ENCODE measurements at regions not wholly inside any gene's neighbourhood (a gene's known extent, or its start where the extent isn't known, plus 50 kb on each side); places are given as distances from the start of the nearest gene placed in this dataset.

- no peaks in the 10 kb centered on the region for H3K27me3 ChIP-seq (ENCODE audit: control insufficient read depth, insufficient read depth, low read length)
- H3K4me1 ChIP-seq (ENCODE audit: control insufficient read depth, insufficient read depth, low read length) = 0 out of 2 replicates have a peak, but pooled peaks cover 7% of the 10 kb centered on the region
- H3K9ac ChIP-seq (ENCODE audit: low read length) = no peak overlapping the region
- H3K36me3 ChIP-seq (ENCODE audit: control insufficient read depth, insufficient read depth, low read length) = no peaks in the 10 kb centered on the region
- H3K4me3 ChIP-seq (ENCODE audit: low read depth, low read length) = no peak overlapping the region
- peaks cover 8% of the 10 kb centered on the region for H3K9me3 ChIP-seq (ENCODE audit: control insufficient read depth, insufficient read depth, low read depth, low read length)
- no peak overlapping the region for H3K27ac ChIP-seq (ENCODE audit: low read depth, low read length)
These were observed 474.0 kb downstream of the COG6 start for GRCh38 chr13:40129467-40129866.

DNA sequence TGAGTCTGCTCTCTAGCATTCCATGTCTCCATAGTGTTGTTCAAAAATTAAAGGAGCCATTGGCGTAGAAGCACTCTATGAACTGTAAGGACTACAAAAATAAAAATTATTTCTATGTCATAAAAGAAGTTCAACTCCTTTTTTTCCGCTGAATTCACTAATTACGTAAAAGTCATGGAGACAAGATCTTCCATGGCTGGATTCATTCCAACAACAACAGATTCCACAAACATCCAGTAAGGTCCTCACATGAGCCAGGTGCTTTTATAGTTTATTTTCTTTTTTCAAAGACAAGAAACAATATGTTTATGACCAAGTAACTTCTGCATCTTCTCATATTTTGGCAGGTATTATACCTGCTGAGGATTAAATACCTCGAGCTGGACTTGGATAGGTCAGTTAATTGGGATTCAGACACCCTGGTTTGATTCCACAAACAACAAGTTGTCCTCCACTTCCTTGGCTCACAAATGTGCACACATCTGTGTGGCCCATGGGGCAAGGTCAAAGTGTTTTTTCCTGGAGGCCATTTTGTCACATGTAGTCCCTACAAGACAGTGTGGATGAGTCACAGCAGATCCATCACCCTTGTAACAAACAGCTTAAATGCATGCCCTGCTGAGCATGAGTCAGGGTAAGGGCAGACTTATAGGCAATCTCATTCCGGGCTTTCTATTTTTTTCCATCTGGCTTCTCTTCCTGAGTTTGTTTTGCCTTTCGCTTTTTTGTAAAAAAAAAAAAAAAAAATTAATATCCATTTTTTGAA is 475.6 kb downstream of the COG6 start:
- Histone ChIP-seq H3K4me1 (ENCODE audit: control insufficient read depth, insufficient read depth, low read length) (0 out of 2 replicates have a peak, but pooled peaks cover 7% of the 10 kb centered on the region), H3K9ac (ENCODE audit: low read length) (no peak overlapping the region), H3K9me3 (ENCODE audit: control insufficient read depth, insufficient read depth, low read depth, low read length) (peaks cover 8% of the 10 kb centered on the region), H3K27ac (ENCODE audit: low read depth, low read length) (no peak overlapping the region), H3K4me3 (ENCODE audit: low read depth, low read length) (no peak overlapping the region), H3K27me3 (ENCODE audit: control insufficient read depth, insufficient read depth, low read length) (no peaks in the 10 kb centered on the region), H3K36me3 (ENCODE audit: control insufficient read depth, insufficient read depth, low read length) (no peaks in the 10 kb centered on the region)

DNA sequence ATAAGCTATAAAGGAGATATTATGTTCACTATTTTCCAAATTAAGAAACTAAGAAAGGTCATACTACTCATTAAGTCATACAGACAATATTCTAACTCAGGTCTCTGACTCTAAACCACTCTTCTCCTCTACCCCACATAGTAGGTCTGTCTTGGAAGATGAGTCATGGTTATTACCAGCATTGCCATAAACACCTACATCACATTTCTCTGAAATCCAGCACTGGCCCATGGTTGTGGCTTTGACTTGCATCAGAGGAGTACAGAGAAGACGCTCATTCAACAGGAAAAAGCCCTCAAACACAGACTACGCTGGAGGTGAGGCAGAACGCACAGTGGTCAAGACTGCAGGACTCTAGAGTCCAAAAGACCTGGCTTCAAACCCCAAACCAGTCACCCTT is 476.8 kb downstream of the COG6 start:
- Histone ChIP-seq H3K27me3 (ENCODE audit: control insufficient read depth, insufficient read depth, low read length) (no peaks in the 10 kb centered on the region), H3K4me1 (ENCODE audit: control insufficient read depth, insufficient read depth, low read length) (no peaks in the 10 kb centered on the region), H3K4me3 (ENCODE audit: low read depth, low read length) (no peak overlapping the region), H3K9me3 (ENCODE audit: control insufficient read depth, insufficient read depth, low read depth, low read length) (peaks cover 8% of the 10 kb centered on the region), H3K36me3 (ENCODE audit: control insufficient read depth, insufficient read depth, low read length) (no peaks in the 10 kb centered on the region), H3K9ac (ENCODE audit: low read length) (no peak overlapping the region), H3K27ac (ENCODE audit: low read depth, low read length) (no peak overlapping the region)

GRCh38 chr13:40136896-40137295 is 481.4 kb downstream of the COG6 start:
- Histone ChIP-seq H3K27ac (ENCODE audit: low read depth, low read length) (no peak overlapping the region), H3K9ac (ENCODE audit: low read length) (no peak overlapping the region), H3K36me3 (ENCODE audit: control insufficient read depth, insufficient read depth, low read length) (no peaks in the 10 kb centered on the region)

DNA sequence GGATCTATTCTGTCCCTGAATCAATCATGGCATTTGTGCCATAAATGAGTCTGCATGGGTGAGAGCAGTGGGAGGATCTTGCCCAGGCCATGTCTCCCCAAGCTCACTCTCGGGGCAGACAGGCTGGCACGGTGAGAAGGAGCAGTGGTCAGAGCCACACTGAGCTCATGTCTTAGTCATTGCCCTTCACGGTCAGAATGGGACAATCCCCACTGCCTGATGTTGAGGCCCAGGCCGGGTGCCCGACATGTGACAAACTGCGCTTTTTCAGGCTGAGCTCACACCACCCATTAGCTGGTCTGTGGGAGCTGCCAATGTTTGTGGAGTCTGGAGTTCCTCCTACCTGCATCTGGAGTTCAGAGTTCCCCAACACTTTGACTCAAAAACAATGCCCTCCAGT is 481.9 kb downstream of the COG6 start:
- Histone ChIP-seq H3K9me3 (ENCODE audit: control insufficient read depth, insufficient read depth, low read depth, low read length) (no peaks in the 10 kb centered on the region), H3K9ac (ENCODE audit: low read length) (no peak overlapping the region), H3K4me3 (ENCODE audit: low read depth, low read length) (no peak overlapping the region), H3K4me1 (ENCODE audit: control insufficient read depth, insufficient read depth, low read length) (no peaks in the 10 kb centered on the region), H3K27ac (ENCODE audit: low read depth, low read length) (no peak overlapping the region), H3K36me3 (ENCODE audit: control insufficient read depth, insufficient read depth, low read length) (no peaks in the 10 kb centered on the region), H3K27me3 (ENCODE audit: control insufficient read depth, insufficient read depth, low read length) (no peaks in the 10 kb centered on the region)

More at GRCh38 chr13:40136896-40137295, 481.4 kb downstream of the COG6 start:
- Histone ChIP-seq H3K9me3 (ENCODE audit: control insufficient read depth, insufficient read depth, low read depth, low read length) (no peaks in the 10 kb centered on the region), H3K27me3 (ENCODE audit: control insufficient read depth, insufficient read depth, low read length) (no peaks in the 10 kb centered on the region), H3K4me3 (ENCODE audit: low read depth, low read length) (no peak overlapping the region), H3K4me1 (ENCODE audit: control insufficient read depth, insufficient read depth, low read length) (no peaks in the 10 kb centered on the region)

DNA sequence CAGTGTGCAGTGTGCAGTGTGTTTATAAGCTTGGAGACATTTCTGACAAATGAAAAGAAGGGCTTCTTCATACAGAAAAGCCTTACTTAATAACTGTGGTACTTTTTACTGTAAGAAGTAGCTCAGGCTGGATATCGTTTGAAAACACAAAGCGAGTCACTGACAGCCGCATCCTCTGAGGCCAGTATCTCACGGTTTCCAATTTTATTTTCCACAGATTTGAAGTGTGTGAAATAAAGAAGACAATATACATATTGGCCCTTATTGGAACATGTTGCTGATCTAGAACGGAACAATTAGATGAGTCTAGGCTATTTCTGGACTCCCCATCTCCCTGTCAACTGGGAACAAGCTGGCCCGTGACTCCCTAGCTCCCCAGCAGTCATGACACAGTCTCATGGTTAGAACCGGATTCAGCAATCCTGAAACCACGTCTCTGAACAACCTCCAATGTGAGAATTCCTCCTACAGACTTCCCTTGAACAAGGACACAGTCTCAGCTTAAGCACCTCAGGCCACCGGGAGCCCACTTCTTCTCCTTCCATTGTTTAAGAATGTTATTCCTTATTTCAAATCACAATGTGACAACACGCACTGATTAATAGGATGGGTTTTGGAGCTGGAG is 484.5 kb downstream of the COG6 start:
- Histone ChIP-seq H3K9ac (ENCODE audit: low read length) (no peak overlapping the region), H3K9me3 (ENCODE audit: control insufficient read depth, insufficient read depth, low read depth, low read length) (no peaks in the 10 kb centered on the region), H3K36me3 (ENCODE audit: control insufficient read depth, insufficient read depth, low read length) (no peaks in the 10 kb centered on the region), H3K4me3 (ENCODE audit: low read depth, low read length) (no peak overlapping the region), H3K4me1 (ENCODE audit: control insufficient read depth, insufficient read depth, low read length) (no peaks in the 10 kb centered on the region), H3K27me3 (ENCODE audit: control insufficient read depth, insufficient read depth, low read length) (no peaks in the 10 kb centered on the region), H3K27ac (ENCODE audit: low read depth, low read length) (no peak overlapping the region)

DNA sequence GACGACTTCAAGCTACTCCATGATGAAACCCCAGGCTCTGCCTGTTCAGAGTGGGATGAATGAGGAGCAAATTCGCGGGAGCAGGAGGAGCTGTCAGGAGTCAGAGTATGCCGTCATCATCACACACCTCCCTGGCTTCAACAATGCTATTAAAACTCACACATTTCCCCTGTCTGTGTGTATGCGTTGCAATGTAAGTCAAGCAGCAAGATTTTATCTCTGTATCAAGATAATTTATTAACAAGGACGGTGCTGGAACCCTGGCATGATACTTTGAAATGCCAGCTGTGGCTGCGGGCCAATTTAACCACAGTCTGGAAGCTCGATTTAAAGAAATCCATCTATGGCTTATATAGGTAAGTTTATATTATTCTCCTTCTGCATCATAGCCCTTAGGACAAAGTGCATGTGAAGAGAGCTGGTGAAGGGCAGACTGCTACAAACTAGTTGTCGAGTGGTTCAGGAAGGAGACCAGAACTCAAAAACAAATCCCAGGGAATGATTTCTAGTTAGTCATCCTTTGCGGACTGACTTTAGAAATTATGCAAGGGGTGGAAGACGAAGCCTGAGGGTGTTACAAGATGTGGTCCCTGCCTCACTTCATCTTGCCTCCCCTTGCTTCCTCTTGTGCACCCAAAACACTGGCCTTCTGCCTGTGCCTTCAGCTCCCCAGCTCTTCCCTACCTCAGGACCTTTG is 486.5 kb downstream of the COG6 start:
- Histone ChIP-seq H3K4me1 (ENCODE audit: control insufficient read depth, insufficient read depth, low read length) (no peaks in the 10 kb centered on the region), H3K27me3 (ENCODE audit: control insufficient read depth, insufficient read depth, low read length) (no peaks in the 10 kb centered on the region), H3K27ac (ENCODE audit: low read depth, low read length) (no peak overlapping the region), H3K9ac (ENCODE audit: low read length) (no peak overlapping the region), H3K36me3 (ENCODE audit: control insufficient read depth, insufficient read depth, low read length) (no peaks in the 10 kb centered on the region), H3K4me3 (ENCODE audit: low read depth, low read length) (no peak overlapping the region), H3K9me3 (ENCODE audit: control insufficient read depth, insufficient read depth, low read depth, low read length) (no peaks in the 10 kb centered on the region)

GRCh38 chr13:40143106-40143505 is 487.6 kb downstream of the COG6 start:
- Histone ChIP-seq H3K27ac (ENCODE audit: low read depth, low read length) (no peak overlapping the region), H3K27me3 (ENCODE audit: control insufficient read depth, insufficient read depth, low read length) (no peaks in the 10 kb centered on the region), H3K9ac (ENCODE audit: low read length) (no peak overlapping the region), H3K36me3 (ENCODE audit: control insufficient read depth, insufficient read depth, low read length) (no peaks in the 10 kb centered on the region), H3K4me3 (ENCODE audit: low read depth, low read length) (no peak overlapping the region), H3K9me3 (ENCODE audit: control insufficient read depth, insufficient read depth, low read depth, low read length) (no peaks in the 10 kb centered on the region), H3K4me1 (ENCODE audit: control insufficient read depth, insufficient read depth, low read length) (no peaks in the 10 kb centered on the region)

DNA sequence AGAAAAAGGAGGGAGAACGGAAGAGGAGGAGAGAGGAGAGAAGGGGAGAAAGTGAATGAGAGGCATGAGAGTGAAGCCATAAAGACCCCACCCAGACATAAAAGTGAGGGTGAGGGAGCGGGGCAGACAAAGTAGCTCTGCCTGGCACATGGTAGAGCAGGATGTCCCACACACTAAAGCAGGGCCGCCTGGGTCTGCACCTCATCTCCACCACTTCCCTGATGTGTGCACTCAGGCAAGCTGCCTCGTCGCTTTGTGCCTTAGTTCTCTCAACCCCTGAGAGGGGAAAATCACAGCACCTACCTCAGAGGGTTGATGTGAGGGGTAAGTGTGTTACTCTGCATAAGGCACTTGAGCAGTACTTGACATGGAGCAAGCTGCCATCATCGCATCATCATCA is 488.1 kb downstream of the COG6 start:
- no peak overlapping the region for H3K9ac ChIP-seq (ENCODE audit: low read length)
- H3K27ac ChIP-seq (ENCODE audit: low read depth, low read length) = no peak overlapping the region
- no peaks in the 10 kb centered on the region for H3K4me1 ChIP-seq (ENCODE audit: control insufficient read depth, insufficient read depth, low read length)
- no peaks in the 10 kb centered on the region for H3K9me3 ChIP-seq (ENCODE audit: control insufficient read depth, insufficient read depth, low read depth, low read length)
- H3K36me3 ChIP-seq (ENCODE audit: control insufficient read depth, insufficient read depth, low read length) = no peaks in the 10 kb centered on the region
- H3K27me3 ChIP-seq (ENCODE audit: control insufficient read depth, insufficient read depth, low read length) = no peaks in the 10 kb centered on the region
- H3K4me3 ChIP-seq (ENCODE audit: low read depth, low read length) = no peak overlapping the region

DNA sequence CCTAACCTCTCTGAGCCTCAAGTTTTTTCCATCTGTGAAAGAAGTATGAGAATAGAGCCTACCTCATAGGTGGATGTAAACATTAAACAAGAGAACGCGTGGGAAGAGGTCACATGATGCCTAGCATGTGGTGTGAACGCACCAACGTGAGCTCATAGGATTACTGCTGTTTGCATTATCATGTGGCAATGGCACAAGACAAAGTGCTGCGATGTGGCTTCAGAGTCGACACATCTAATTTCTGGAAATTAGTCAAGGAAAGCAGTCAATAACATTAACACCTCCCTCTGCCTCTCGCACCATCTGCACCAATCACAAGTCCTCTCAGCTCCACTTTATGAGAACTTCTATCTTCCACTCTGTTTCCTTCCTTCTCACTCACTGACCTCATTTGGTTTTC is 489.7 kb downstream of the COG6 start:
- no peaks in the 10 kb centered on the region for H3K4me1 ChIP-seq (ENCODE audit: control insufficient read depth, insufficient read depth, low read length)
- no peak overlapping the region for H3K27ac ChIP-seq (ENCODE audit: low read depth, low read length)
- H3K36me3 ChIP-seq (ENCODE audit: control insufficient read depth, insufficient read depth, low read length) = no peaks in the 10 kb centered on the region
- H3K27me3 ChIP-seq (ENCODE audit: control insufficient read depth, insufficient read depth, low read length) = no peaks in the 10 kb centered on the region
- H3K4me3 ChIP-seq (ENCODE audit: low read depth, low read length) = no peak overlapping the region
- no peaks in the 10 kb centered on the region for H3K9me3 ChIP-seq (ENCODE audit: control insufficient read depth, insufficient read depth, low read depth, low read length)
- no peak overlapping the region for H3K9ac ChIP-seq (ENCODE audit: low read length)

GRCh38 chr13:40146063-40146462 is 490.6 kb downstream of the COG6 start:
- H3K27ac ChIP-seq (ENCODE audit: low read depth, low read length) = no peak overlapping the region
- no peaks in the 10 kb centered on the region for H3K36me3 ChIP-seq (ENCODE audit: control insufficient read depth, insufficient read depth, low read length)
- no peaks in the 10 kb centered on the region for H3K27me3 ChIP-seq (ENCODE audit: control insufficient read depth, insufficient read depth, low read length)
- no peaks in the 10 kb centered on the region for H3K9me3 ChIP-seq (ENCODE audit: control insufficient read depth, insufficient read depth, low read depth, low read length)
- H3K4me1 ChIP-seq (ENCODE audit: control insufficient read depth, insufficient read depth, low read length) = peaks cover 5% of the 10 kb centered on the region; the same call in 1 of the 2 replicates
- no peak overlapping the region for H3K4me3 ChIP-seq (ENCODE audit: low read depth, low read length)
- H3K9ac ChIP-seq (ENCODE audit: low read length) = no peak overlapping the region

Measured in HUES6 (cell line).